Neural cell (in vitro differentiated cells): ENCODE measurements at regions not wholly inside any gene's neighbourhood (a gene's known extent, or its start where the extent isn't known, plus 50 kb on each side); places are given as distances from the start of the nearest gene placed in this dataset.

Source experiments
- H2AFZ ChIP-seq: fragments of 200-600, 300-800 bp; sonication (generic), shearing (Covaris generic); 2 replicates; pipeline ENCODE4 v1.6.0; 2014; ENCODE audit warnings: low read depth, mild to moderate bottlenecking, antibody characterized with exemption, low read length, moderate library complexity
- H3F3A ChIP-seq: fragments of 200-600 bp; shearing (Covaris generic); 2 replicates; pipeline ENCODE4 v1.6.1; 2016; ENCODE audit warnings: mild to moderate bottlenecking, moderate library complexity, mixed read lengths, antibody characterized with exemption, low read length; ENCODE audit not compliant: insufficient read depth, poor library complexity, severe bottlenecking
- H3K27ac ChIP-seq: fragments of 200-600, 300-800 bp; sonication (generic), shearing (Covaris generic); 2 replicates; pipeline ENCODE4 v1.5.1; 2014; ENCODE audit warnings: mild to moderate bottlenecking, low read length, moderate library complexity
- H3K27me3 ChIP-seq: fragments of 300-800, 200-600 bp; sonication (generic), shearing (Covaris generic); 2 replicates; pipeline ENCODE4 v1.6.0; 2014; ENCODE audit warnings: mild to moderate bottlenecking, low read depth, low read length, moderate library complexity; ENCODE audit not compliant: insufficient read depth
- H3K36me3 ChIP-seq: fragments of 300-800, 200-600 bp; sonication (generic), shearing (Covaris generic); 2 replicates; pipeline ENCODE4 v1.5.1; 2014; ENCODE audit warnings: mild to moderate bottlenecking, antibody characterized with exemption, low read length, moderate library complexity; ENCODE audit not compliant: insufficient read depth
- H3K4me2 ChIP-seq: fragments of 300-800, 200-600 bp; sonication (generic), shearing (Covaris generic); 2 replicates; pipeline ENCODE4 v1.6.0; 2014; ENCODE audit warnings: mild to moderate bottlenecking, low read length
- H3K4me3 ChIP-seq: fragments of 300-800, 200-600 bp; sonication (generic), shearing (Covaris generic); 2 replicates; pipeline ENCODE4 v1.5.1; 2014; ENCODE audit warnings: mild to moderate bottlenecking, low read length, moderate library complexity
- H3K79me2 ChIP-seq: fragments of 200-600 bp; shearing (Covaris generic); replicated peaks from 2 replicates; pipeline ENCODE4 v1.6.0; 2014; ENCODE audit warnings: mild to moderate bottlenecking, low read length, moderate library complexity; ENCODE audit not compliant: insufficient read depth
- H3K9ac ChIP-seq: fragments of 300-800, 200-600 bp; sonication (generic), shearing (Covaris generic); 2 replicates; pipeline ENCODE4 v1.6.1; 2016; ENCODE audit warnings: mild to moderate bottlenecking, low read length, mixed read lengths
- H3K9me2 ChIP-seq: fragments of 200-600 bp; shearing (Covaris generic); 2 replicates; pipeline ENCODE4 v1.6.1; 2016; ENCODE audit warnings: mild to moderate bottlenecking, low read length, mixed read lengths; ENCODE audit not compliant: insufficient read depth
- H3K9me3 ChIP-seq: fragments of 200-600, 300-800 bp; sonication (generic), shearing (Covaris generic); 2 replicates; pipeline ENCODE4 v1.6.1; 2016; ENCODE audit warnings: mild to moderate bottlenecking, mixed run types, low read length, moderate library complexity, mixed read lengths
- H4K20me1 ChIP-seq: fragments of 200-600 bp; shearing (Covaris generic); 2 replicates; pipeline ENCODE4 v1.6.1; 2016; ENCODE audit warnings: mild to moderate bottlenecking, mixed run types; ENCODE audit not compliant: insufficient read depth
- EP300 ChIP-seq: fragments of 450-650 bp; conservative IDR thresholded peaks from 2 replicates; pipeline ENCODE4 v1.6.1; 2014; ENCODE audit warnings: antibody characterized with exemption, mild to moderate bottlenecking, moderate library complexity; ENCODE audit not compliant: poor library complexity, severe bottlenecking
- EZH2 ChIP-seq: fragments of 200-600, 300-800 bp; shearing (Covaris generic), sonication (generic); IDR thresholded peaks from 2 replicates; pipeline ENCODE4 v1.6.1; 2014; ENCODE audit warnings: antibody characterized with exemption, low read length, borderline replicate concordance, mild to moderate bottlenecking; ENCODE audit not compliant: insufficient read depth, poor library complexity, severe bottlenecking
- MXI1 ChIP-seq: fragments of 450-650 bp; conservative IDR thresholded peaks from 2 replicates; pipeline ENCODE4 v1.6.1; 2014; ENCODE audit warnings: antibody characterized with exemption, mild to moderate bottlenecking; ENCODE audit not compliant: poor library complexity, severe bottlenecking
- POLR2AphosphoS5 ChIP-seq: IDR thresholded peaks from 2 replicates; pipeline ENCODE4 v1.6.1; 2012
- RAD21 ChIP-seq: fragments of 450-650 bp; conservative IDR thresholded peaks from 2 replicates; pipeline ENCODE4 v1.6.1; 2014; ENCODE audit warnings: antibody characterized with exemption, mild to moderate bottlenecking, moderate library complexity
- SMC3 ChIP-seq: fragments of 450-650 bp; conservative IDR thresholded peaks from 2 replicates; pipeline ENCODE4 v1.6.1; 2014; ENCODE audit warnings: antibody characterized with exemption, mild to moderate bottlenecking, moderate library complexity; ENCODE audit not compliant: poor library complexity
- TAF1 ChIP-seq: IDR thresholded peaks from 2 replicates; pipeline ENCODE4 v1.6.1; 2012; ENCODE audit warnings: low read depth
- TF ChIP-seq, protein P1 (sequence below): fragments of 450-650 bp; IDR thresholded peaks from 2 replicates; pipeline ENCODE4 v1.5.1; 2014; ENCODE audit warnings: antibody characterized with exemption, mild to moderate bottlenecking, moderate library complexity; ENCODE audit not compliant: poor library complexity, severe bottlenecking
- TF ChIP-seq, protein P2 (sequence below): IDR thresholded peaks from 2 replicates; pipeline ENCODE4 v1.6.1; 2012; ENCODE audit warnings: borderline replicate concordance

DNA sequence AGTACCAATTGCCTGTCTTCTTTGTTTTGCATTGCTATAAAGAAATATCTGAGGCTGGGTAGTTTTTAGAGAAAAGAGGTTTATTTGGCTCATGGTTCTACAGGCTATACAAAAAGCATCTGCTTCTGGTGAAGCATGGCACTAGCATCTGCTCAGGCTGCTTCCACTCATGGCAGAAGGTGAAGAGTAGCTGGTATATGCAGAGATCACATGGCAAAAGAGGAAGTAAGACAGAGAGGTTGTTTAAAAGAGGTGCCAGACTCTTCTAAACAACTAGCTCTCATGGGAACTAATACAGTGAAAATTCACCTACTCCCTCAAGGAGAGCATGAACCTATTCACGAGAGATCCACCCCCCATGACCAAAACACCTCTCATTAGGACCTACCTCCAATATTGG is 56.7 kb upstream of the GUCA2B start:
- Histone ChIP-seq H3K4me2 (no peak overlapping the region), H3K27me3 (no peaks in the 10 kb centered on the region), H3K36me3 (no peaks in the 10 kb centered on the region), H3K27ac (no peak overlapping the region), H3F3A (no peaks in the 10 kb centered on the region), H3K9me3 (no peaks in the 10 kb centered on the region), H3K4me3 (no peak overlapping the region), H3K79me2 (no peaks in the 10 kb centered on the region), H3K9ac (no peak overlapping the region), H4K20me1 (no peaks in the 10 kb centered on the region), H2AFZ (no peak overlapping the region), H3K9me2 (no peaks in the 10 kb centered on the region)
- TF ChIP-seq TAF1 (no peak), EP300 (no peak), SMC3 (no peak), POLR2AphosphoS5 (no peak), RAD21 (no peak), MXI1 (no peak), EZH2 (no peak)
- TF ChIP-seq, protein P1, sequence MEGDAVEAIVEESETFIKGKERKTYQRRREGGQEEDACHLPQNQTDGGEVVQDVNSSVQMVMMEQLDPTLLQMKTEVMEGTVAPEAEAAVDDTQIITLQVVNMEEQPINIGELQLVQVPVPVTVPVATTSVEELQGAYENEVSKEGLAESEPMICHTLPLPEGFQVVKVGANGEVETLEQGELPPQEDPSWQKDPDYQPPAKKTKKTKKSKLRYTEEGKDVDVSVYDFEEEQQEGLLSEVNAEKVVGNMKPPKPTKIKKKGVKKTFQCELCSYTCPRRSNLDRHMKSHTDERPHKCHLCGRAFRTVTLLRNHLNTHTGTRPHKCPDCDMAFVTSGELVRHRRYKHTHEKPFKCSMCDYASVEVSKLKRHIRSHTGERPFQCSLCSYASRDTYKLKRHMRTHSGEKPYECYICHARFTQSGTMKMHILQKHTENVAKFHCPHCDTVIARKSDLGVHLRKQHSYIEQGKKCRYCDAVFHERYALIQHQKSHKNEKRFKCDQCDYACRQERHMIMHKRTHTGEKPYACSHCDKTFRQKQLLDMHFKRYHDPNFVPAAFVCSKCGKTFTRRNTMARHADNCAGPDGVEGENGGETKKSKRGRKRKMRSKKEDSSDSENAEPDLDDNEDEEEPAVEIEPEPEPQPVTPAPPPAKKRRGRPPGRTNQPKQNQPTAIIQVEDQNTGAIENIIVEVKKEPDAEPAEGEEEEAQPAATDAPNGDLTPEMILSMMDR: no peak
- TF ChIP-seq, protein P2, sequence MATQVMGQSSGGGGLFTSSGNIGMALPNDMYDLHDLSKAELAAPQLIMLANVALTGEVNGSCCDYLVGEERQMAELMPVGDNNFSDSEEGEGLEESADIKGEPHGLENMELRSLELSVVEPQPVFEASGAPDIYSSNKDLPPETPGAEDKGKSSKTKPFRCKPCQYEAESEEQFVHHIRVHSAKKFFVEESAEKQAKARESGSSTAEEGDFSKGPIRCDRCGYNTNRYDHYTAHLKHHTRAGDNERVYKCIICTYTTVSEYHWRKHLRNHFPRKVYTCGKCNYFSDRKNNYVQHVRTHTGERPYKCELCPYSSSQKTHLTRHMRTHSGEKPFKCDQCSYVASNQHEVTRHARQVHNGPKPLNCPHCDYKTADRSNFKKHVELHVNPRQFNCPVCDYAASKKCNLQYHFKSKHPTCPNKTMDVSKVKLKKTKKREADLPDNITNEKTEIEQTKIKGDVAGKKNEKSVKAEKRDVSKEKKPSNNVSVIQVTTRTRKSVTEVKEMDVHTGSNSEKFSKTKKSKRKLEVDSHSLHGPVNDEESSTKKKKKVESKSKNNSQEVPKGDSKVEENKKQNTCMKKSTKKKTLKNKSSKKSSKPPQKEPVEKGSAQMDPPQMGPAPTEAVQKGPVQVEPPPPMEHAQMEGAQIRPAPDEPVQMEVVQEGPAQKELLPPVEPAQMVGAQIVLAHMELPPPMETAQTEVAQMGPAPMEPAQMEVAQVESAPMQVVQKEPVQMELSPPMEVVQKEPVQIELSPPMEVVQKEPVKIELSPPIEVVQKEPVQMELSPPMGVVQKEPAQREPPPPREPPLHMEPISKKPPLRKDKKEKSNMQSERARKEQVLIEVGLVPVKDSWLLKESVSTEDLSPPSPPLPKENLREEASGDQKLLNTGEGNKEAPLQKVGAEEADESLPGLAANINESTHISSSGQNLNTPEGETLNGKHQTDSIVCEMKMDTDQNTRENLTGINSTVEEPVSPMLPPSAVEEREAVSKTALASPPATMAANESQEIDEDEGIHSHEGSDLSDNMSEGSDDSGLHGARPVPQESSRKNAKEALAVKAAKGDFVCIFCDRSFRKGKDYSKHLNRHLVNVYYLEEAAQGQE: no peak

DNA sequence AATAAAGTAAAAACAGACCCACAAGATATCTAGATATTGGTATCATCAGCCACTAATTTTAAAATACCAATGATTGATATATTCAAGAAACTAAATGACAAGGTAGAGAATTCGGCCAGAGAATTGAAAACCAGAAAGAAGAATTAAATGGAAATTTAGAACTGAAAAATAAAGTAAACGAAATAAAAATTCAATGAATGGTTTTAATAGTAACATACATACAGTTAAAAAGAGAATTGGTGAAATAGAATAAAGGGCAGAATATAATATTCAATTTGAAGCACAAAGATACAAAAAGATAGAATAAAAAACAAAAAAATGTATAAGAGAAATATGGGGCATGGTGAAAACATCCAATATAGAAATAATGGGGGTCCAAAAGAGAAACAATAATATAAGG is 64.0 kb upstream of the GUCA2B start:
- H2AFZ ChIP-seq: no peak overlapping the region
- no peak overlapping the region for H3K4me2 ChIP-seq
- no peaks in the 10 kb centered on the region for H3K9me2 ChIP-seq
- no peak overlapping the region for H3K4me3 ChIP-seq
- no peaks in the 10 kb centered on the region for H3K36me3 ChIP-seq
- TF ChIP-seq, protein P1: no peak
- TF ChIP-seq EZH2 (no peak), EP300 (no peak), MXI1 (no peak), POLR2AphosphoS5 (no peak), SMC3 (no peak), RAD21 (no peak), TAF1 (no peak)
- TF ChIP-seq, protein P2: no peak
- H3F3A ChIP-seq: no peaks in the 10 kb centered on the region
- H3K27ac ChIP-seq: no peak overlapping the region
- no peaks in the 10 kb centered on the region for H3K27me3 ChIP-seq
- no peaks in the 10 kb centered on the region for H3K79me2 ChIP-seq
- no peaks in the 10 kb centered on the region for H3K9me3 ChIP-seq
- H4K20me1 ChIP-seq: no peaks in the 10 kb centered on the region
- no peak overlapping the region for H3K9ac ChIP-seq
